Sciatic nerve (tissue), 2 donors: ENCODE measurements at regions not wholly inside any gene's neighbourhood (a gene's known extent, or its start where the extent isn't known, plus 50 kb on each side); places are given as distances from the start of the nearest gene placed in this dataset.
"Not testable (repeated sequence)": the region's sequence is repeated elsewhere in the genome, so short reads cannot be mapped to it uniquely, and the experiment has no call there.

Experiments used
- ATAC-seq: fragments of 200-7000 bp; cut with Tn5 transposase; one replicate; pipeline ENCODE4 v1.9.1; 2020; ENCODE audit warnings: mild to moderate bottlenecking, moderate library complexity
- DNase-seq: peaks from one replicate; pipeline ENCODE4 v3.0.0-alpha.2; 2020; ENCODE audit warnings: low spot score
- intact Hi-C: fragments of 100-400 bp; cut with DNase I; formaldehyde crosslinking; loops from one replicate; pipeline ENCODE4 v1.14.2; 2022
- donor health status: DM: no; HTN: no; CAD: no.
- donor health status: DM: no; HTN: no; CAD: no.

- intact Hi-C loops: no loop called here
- DNase-seq (no peak), ATAC-seq (no peak)
Measured at GRCh38 chr10:8128511-8128910, 74.0 kb downstream of the GATA3 start.

- intact Hi-C loops: no loop called here
Measured at GRCh38 chr10:8129438-8129837, 75.0 kb downstream of the GATA3 start.

GRCh38 chr10:8130973-8131911 lies 76.8 kb downstream of the GATA3 start:
- no peak for ATAC-seq
- DNase-seq: no peak
- intact Hi-C loops: no loop called here

More at GRCh38 chr10:8129438-8129837, 75.0 kb downstream of the GATA3 start:
- DNase-seq: no peak
- ATAC-seq: no peak

GRCh38 chr10:8133146-8133545 lies 78.7 kb downstream of the GATA3 start:
- intact Hi-C loops: no loop called here
- ATAC-seq: no peak

GRCh38 chr10:8136736-8137135 lies 82.2 kb downstream of the GATA3 start:
- DNase-seq (no peak), ATAC-seq (no peak)
- intact Hi-C loops: no loop called here

More at GRCh38 chr10:8133146-8133545, 78.7 kb downstream of the GATA3 start:
- DNase-seq: no peak

- intact Hi-C loops: no loop called here
- ATAC-seq (no peak), DNase-seq (no peak)
Measured at GRCh38 chr10:8137272-8137681, 82.8 kb downstream of the GATA3 start.

- no peak for ATAC-seq
- intact Hi-C loops: no loop called here
- DNase-seq: no peak
Measured at GRCh38 chr10:8137726-8138125, 83.2 kb downstream of the GATA3 start.

GRCh38 chr10:8138471-8138870 lies 84.0 kb downstream of the GATA3 start:
- intact Hi-C loops: no loop called here
- no peak for ATAC-seq
- DNase-seq: no peak

- ATAC-seq (no peak), DNase-seq (no peak)
- intact Hi-C loops: no loop called here
Measured at GRCh38 chr10:8144496-8144895, 90.0 kb downstream of the GATA3 start.

GRCh38 chr10:8146650-8147049 lies 92.2 kb downstream of the GATA3 start:
- no peak for DNase-seq
- no peak for ATAC-seq
- intact Hi-C loops: no loop called here

- ATAC-seq (no peak), DNase-seq (no peak)
- intact Hi-C loops: no loop called here
Measured at GRCh38 chr10:8149991-8150390, 95.5 kb downstream of the GATA3 start.

- intact Hi-C loops: no loop called here
- ATAC-seq: no peak
- no peak for DNase-seq
Measured at GRCh38 chr10:8150401-8150905, 96.0 kb downstream of the GATA3 start.

- no peak for ATAC-seq
- DNase-seq: no peak
- intact Hi-C loops: no loop called here
Measured at GRCh38 chr10:8151086-8151485, 96.6 kb downstream of the GATA3 start.

GRCh38 chr10:8156918-8157317 lies 102.4 kb downstream of the GATA3 start:
- DNase-seq (no peak), ATAC-seq (no peak)
- intact Hi-C loops: no loop called here

- DNase-seq: no peak
- intact Hi-C loops: loop anchor here (2.0 kb wide), 1 partner anchor 64 kb away; no protein-coding TSS in a partner anchor
- ATAC-seq: no peak
Measured at GRCh38 chr10:8158193-8159071, 103.9 kb downstream of the GATA3 start.

- ATAC-seq: no peak
- no peak for DNase-seq
- intact Hi-C loops: loop anchor here (2.0 kb wide), 1 partner anchor 65 kb away; no protein-coding TSS in a partner anchor
Measured at GRCh38 chr10:8159341-8160165, 105.1 kb downstream of the GATA3 start.

GRCh38 chr10:8163824-8164223 lies 109.3 kb downstream of the GATA3 start:
- no peak for ATAC-seq
- intact Hi-C loops: no loop called here
- DNase-seq: no peak

GRCh38 chr10:8164640-8165039 lies 110.2 kb downstream of the GATA3 start:
- ATAC-seq, intact Hi-C loops, DNase-seq: not testable (repeated sequence)

GRCh38 chr10:8168836-8169235 lies 114.3 kb downstream of the GATA3 start:
- ATAC-seq (no peak), DNase-seq (no peak)
- intact Hi-C loops: no loop called here
